Inflammatory macrophage treated with lipopolysaccharide for 1 hour (primary cell): ENCODE measurements at regions not wholly inside any gene's neighbourhood (a gene's known extent, or its start where the extent isn't known, plus 50 kb on each side); places are given as distances from the start of the nearest gene placed in this dataset.

Experiments used
- DNase-seq, 2 donors: peaks; one replicate each; pipeline ENCODE4 v3.0.0-alpha.2; 2020 to 2022

DNA sequence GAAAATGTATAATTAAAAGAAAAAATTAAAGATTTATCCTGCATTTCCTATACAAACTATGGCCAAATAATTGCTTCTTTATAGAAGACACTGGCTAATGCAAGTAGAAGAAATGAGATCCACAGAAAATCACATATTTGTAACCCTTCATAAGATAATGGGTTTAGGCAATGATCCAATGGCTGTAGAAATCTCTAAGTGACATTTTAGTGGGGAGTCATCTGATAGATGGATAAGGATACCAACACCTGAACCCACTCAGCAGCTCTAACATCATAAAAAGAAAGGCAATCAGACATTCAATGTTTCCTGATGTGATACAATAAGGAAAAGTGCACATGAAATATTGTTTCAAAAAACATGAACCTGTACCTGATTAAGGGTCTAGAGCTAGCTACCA lies 297.5 kb downstream of the CXCL12 start:
- DNase-seq = no peak

DNA sequence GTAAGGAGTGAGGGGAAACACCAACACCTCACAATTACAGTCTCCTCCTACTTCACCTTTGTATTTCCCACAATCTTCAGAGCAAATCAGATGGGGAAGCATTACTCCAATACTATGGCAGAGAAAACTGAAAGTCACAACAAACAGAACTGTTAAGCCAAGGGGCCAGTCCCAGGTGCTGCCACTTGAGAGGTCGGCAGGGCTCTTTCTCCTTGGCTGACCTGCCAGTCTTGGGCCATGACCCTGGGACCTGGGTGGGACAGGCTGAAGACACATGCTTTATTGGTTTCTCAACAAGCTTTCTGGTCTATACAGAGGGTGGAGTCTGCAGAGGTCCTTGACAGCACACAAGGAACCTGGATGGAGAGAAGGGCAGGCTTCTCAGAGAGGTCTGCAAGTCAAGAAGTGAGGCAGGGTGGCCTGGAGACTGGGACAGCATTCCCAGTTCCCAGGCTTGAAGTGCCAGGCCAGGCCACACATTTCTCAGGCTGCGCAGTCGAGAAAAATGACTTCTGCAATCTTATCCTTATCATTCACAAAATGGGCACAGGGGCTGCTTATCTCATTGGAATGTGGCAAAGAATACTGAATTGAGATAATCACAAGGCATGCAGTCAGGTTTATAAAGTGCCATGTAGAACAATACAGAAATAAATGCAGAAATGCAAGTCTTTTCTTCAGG lies 301.0 kb downstream of the CXCL12 start:
- no peak for DNase-seq

DNA sequence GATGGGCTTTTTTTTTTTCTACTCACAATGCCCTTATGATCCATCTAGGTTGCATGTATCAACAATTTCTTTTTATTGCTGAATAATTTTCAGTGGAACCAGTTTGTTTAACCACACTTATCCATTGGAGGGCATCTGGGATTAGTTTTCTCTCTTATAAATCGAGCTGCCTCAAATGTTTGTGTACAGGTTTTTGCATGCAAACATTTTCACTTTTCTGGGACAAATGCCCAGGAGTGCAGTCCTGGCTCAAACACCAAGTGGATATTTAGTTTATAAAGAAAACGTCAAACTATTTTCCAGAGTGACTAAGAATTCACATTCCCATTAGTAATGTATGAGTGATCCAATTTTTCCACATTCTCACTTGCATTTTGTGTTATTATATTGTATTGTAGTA lies 313.4 kb downstream of the CXCL12 start:
- no peak for DNase-seq

DNA sequence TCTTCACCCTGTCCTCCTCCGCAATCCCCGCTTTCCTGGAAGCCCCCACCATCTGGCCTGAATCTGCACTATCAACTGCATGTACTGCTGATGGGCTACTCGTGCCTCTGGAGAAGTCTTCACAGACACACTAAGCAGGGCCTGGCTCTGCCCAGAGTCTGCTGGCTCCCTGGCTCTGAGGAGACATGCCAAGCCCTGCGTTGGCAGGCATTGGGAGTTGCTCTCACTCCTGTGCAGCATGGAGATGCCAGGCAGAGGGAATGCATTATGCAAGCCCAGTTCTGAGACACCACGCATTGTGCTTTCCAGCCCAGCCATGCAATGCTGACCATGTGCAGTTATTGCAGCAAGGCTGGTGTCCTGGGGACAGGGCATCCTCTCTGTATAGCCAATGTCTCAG lies 314.6 kb downstream of the CXCL12 start:
- no peak for DNase-seq

DNA sequence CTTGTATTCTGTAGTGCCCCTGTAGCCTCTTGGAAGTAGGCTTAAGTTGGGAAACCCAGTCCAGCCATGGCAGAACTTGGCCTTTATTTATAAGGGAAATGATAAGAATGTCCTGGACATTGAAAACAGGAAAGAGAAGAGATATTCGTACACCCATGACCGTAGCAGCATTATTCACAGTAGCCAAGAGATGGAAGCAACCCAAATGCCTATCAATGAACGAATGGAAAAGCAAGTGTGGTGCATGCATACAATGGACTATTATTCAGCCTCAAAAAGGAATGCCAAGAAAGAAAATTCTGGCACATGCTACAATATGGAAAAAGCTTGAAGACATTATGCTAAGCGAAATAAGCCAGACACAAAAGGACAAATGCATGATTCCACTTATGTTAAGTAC lies 315.3 kb downstream of the CXCL12 start:
- no peak for DNase-seq

- no peak for DNase-seq
These were observed 316.0 kb downstream of the CXCL12 start for GRCh38 chr10:44068716-44069482.

GRCh38 chr10:44067432-44067831 lies 317.5 kb downstream of the CXCL12 start:
- no peak for DNase-seq

DNA sequence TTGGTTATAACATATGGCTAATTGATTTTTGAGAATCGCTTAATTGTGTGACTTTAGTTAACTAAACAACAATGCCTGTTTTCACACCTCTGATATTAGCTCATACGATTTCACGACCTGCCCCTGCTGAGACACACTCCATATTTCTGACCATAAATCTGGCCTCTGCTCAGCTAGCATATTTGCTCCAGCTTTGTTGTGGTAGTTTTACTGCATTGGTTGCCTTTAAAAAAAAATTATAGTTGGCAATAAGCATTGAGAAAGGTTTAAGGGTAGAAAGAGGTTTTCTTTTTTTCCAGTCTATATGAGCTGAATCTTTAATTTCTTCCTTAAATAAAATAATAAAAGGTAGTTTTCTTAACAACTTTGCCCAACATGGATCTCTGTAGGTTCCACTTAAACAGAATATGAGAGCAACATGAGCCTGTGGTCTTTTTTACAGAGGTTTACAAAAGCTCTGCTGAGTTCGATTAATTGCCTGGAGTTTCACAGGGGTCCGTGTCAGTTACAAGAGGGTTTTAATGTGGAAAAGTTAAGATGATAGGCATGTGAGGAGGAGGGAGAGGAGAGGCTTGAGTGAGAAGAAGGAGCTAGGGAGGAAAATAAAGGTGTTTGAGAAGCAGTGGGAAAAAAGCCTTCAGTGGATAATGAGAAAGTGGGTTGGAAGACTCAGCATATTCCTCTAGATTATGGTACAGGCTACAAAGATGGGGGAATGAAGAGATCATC lies 318.2 kb downstream of the CXCL12 start:
- no peak for DNase-seq

- no peak for DNase-seq
These were observed 318.9 kb downstream of the CXCL12 start for GRCh38 chr10:44065788-44066526.

GRCh38 chr10:44064987-44065787 lies 319.7 kb downstream of the CXCL12 start:
- DNase-seq = no peak

DNA sequence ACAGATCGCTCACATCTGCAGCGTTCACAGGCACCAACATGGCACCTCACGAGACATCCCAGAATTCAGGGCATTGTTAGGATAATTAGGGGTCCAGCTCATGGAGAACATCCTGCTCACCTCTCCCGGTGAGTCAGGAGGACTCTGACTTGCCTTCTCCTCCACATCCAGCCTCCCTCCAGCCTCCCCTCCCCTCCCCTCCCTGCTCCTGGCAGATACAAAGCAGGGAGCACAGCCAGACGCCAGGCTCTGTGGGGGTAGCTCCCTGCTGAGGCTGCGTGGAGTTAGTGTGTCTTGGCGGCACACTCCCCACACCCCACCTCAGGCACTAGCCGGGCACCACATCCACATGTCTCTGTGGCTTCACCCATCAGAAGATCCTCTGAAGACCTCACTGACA lies 320.6 kb downstream of the CXCL12 start:
- DNase-seq = no peak

- no peak for DNase-seq
These were observed 321.2 kb downstream of the CXCL12 start for GRCh38 chr10:44063686-44064085.

DNA sequence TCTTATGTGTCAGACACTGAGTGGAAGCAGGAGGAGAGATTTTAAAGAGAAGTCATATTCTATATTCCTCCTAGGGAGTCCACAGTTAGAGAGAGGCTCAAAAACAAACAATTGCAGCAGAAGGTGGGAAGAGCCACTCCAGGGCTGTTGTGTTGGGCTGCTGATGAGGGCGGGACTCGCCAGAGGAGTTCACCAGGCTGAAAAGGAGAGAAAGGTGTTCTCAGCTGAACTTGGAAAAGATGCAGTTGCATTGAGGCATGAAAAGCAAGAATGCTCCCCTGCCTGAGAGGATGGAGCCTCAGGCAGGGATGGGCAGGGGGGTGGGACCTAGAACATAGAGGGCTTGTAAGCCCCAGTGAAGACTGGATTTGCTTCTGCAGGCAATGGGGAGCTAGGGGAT lies 324.2 kb downstream of the CXCL12 start:
- DNase-seq = no peak

GRCh38 chr10:44060221-44060620 lies 324.7 kb downstream of the CXCL12 start:
- DNase-seq = no peak

DNA sequence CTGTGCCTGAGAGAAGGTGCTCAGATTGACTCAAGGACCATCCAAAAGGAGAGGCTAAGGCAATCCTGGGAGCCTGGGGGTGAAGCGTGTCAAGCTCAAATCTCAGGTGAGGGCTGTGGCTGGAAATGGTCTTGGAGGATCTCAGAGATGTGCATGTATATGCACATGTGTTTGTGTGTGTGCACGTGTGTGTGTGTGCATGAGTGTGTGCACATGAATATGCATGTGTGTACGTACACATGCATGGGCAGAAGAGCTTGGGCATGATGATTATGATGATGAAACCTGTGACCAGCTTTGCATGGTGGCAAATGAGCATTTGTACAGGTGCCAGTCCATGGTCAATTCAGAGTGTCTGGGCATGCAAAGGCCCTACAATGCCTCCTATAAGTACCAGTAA lies 326.6 kb downstream of the CXCL12 start:
- no peak for DNase-seq

DNA sequence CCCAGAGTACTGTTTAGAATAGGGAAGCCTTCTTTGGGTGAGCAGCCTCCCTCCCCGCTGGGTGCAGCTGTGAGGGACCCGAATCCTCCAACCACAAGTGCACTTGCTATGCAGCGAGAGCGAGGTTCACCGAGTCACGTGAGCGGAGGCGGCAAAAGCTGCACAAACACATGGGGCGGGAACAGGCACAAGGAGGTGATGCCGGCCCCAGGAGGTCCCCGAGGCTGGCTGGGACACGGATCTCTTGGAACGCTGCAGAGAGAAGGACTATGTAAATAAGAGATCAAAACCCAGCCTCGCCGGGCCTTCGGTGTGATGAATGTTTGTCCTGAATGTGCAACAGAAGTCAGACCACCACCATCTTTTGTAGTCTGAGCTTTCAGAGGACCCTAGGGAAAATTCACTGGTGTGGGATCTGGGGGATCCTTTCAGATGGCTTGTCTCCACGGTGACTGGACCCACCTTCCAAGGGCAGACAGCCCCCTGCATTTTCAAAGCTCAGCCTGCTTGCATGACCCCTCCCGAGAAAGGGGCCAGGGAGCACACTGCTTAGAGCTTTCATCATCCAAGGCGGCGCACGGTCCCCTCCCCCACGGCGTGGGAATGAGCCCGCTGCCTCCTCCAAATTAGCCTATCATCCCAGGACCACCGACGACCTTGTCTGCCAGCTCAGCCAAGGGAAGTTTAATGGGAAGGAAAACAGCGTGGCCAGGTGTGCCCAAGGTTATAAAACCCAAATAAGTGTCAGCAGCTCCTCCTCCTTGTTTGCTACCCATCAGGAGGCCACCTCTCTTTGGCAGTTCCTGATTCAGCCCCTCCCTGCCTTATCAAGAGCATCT lies 327.7 kb downstream of the CXCL12 start:
- no peak for DNase-seq

DNA sequence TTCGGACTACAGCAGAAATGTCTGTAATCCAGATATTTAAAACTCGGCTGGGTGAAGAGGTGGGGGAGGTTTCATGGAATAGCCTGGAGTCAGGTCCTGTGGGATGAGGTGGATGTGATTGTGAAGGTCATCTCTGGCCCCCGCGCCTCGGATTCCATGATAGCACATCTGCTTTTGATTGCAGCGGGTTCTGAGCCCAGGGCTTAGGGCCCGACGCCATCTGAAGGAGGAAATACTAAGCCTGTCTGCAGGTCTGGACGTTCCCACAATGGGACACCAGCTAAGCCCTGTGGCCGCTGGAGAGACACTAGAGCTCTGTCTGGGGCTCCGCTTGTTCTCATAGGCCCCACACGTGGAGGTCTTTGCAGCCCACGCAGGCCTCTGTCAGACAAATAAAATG lies 328.7 kb downstream of the CXCL12 start:
- DNase-seq = no peak

GRCh38 chr10:44054046-44054445 lies 330.9 kb downstream of the CXCL12 start:
- no peak for DNase-seq

GRCh38 chr10:44053391-44053790 lies 331.5 kb downstream of the CXCL12 start:
- no peak for DNase-seq

DNA sequence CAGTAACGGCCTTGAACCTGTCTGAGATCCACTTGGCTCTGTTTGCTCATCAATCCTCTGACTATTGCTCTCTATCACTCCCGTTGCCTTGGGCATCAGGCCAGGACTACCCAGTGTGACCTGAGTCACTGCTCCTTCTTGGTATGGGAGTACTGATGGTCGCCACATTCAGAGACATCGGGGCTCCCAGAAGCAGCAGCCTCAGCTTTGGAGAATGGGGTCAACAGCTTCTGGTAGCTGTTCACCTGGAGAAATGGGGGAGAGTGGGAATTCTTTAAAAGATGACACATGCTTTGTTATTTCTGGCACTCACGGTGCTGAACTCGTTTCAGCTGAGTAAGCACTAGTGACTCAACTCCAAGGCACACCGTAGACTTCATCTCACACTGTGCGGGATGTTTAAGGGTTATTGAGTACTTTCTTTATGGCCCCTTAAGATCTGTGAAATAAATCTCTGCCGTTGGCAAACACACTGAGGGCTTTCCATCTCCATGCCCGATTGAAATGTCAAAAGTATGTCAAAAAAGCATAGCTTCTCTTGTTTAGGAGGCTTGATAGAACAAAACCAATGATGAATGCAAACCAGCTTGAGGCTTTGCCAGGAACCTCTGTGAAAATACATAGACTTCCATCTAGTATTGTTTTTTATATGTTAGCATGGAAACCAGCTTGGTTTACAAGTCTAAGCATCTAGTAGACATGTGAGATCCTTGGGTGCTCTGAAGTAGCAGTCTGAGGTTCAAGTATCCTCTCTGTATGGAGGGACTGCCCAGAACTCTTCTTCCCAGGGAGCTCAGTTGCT lies 333.1 kb downstream of the CXCL12 start:
- DNase-seq = no peak

- DNase-seq = no peak
These were observed 333.8 kb downstream of the CXCL12 start for GRCh38 chr10:44051091-44051490.
